ENCODE measurements at regions not wholly inside any gene's neighbourhood (a gene's known extent, or its start where the extent isn't known, plus 50 kb on each side); places are given as distances from the start of the nearest gene placed in this dataset.

- no peak overlapping the region for H3K4me3 ChIP-seq (replicated peaks in 1 of 2; ENCODE audit: low read depth in 2 of 2, low read length in 2 of 2)
- DNase-seq (ENCODE audit: low read depth in 2 of 2) = no peak
- no peak for TF ChIP-seq CTCF (IDR thresholded peaks at IDR 0.05; ENCODE audit: low read depth, low read length)
Measured at GRCh38 chr2:67229706-67230105, 167.4 kb upstream of the ETAA1 start.

- TF ChIP-seq CTCF (IDR thresholded peaks at IDR 0.05; ENCODE audit: low read depth, low read length) = no peak
- no peak overlapping the region for H3K4me3 ChIP-seq (replicated peaks in 1 of 2; ENCODE audit: low read depth in 2 of 2, low read length in 2 of 2)
- no peak for DNase-seq (ENCODE audit: low read depth in 2 of 2)
Measured at GRCh38 chr2:67232936-67233335, 164.2 kb upstream of the ETAA1 start.

GRCh38 chr2:67234440-67234839 is 162.7 kb upstream of the ETAA1 start:
- DNase-seq (ENCODE audit: low read depth in 2 of 2) = peak; percentile 57 to 67
- no peak overlapping the region for H3K4me3 ChIP-seq (replicated peaks in 1 of 2; ENCODE audit: low read depth in 2 of 2, low read length in 2 of 2)
- TF ChIP-seq CTCF (IDR thresholded peaks at IDR 0.05; ENCODE audit: low read depth, low read length) = peak; percentile 58

- peak; percentile 5 for TF ChIP-seq CTCF (IDR thresholded peaks at IDR 0.05; ENCODE audit: low read depth, low read length)
- no peak overlapping the region for H3K4me3 ChIP-seq (replicated peaks in 1 of 2; ENCODE audit: low read depth in 2 of 2, low read length in 2 of 2)
- peak in 1 of 2 donors; percentile 10 for DNase-seq (ENCODE audit: low read depth in 2 of 2)
Measured at GRCh38 chr2:67237288-67237687, 159.8 kb upstream of the ETAA1 start.

GRCh38 chr2:67240507-67240906 is 156.6 kb upstream of the ETAA1 start:
- DNase-seq (ENCODE audit: low read depth in 2 of 2) = no peak
- no peak overlapping the region for H3K4me3 ChIP-seq (replicated peaks in 1 of 2; ENCODE audit: low read depth in 2 of 2, low read length in 2 of 2)
- no peak for TF ChIP-seq CTCF (IDR thresholded peaks at IDR 0.05; ENCODE audit: low read depth, low read length)

GRCh38 chr2:67241453-67241852 is 155.7 kb upstream of the ETAA1 start:
- DNase-seq (ENCODE audit: low read depth in 2 of 2) = no peak
- TF ChIP-seq CTCF (IDR thresholded peaks at IDR 0.05; ENCODE audit: low read depth, low read length) = no peak
- no peak overlapping the region for H3K4me3 ChIP-seq (replicated peaks in 1 of 2; ENCODE audit: low read depth in 2 of 2, low read length in 2 of 2)

- H3K4me3 ChIP-seq (replicated peaks in 1 of 2; ENCODE audit: low read depth in 2 of 2, low read length in 2 of 2) = no peak overlapping the region
- no peak for TF ChIP-seq CTCF (IDR thresholded peaks at IDR 0.05; ENCODE audit: low read depth, low read length)
- DNase-seq (ENCODE audit: low read depth in 2 of 2) = no peak
Measured at GRCh38 chr2:67242456-67242855, 154.7 kb upstream of the ETAA1 start.
